ENCODE measurements at regions not wholly inside any gene's neighbourhood (a gene's known extent, or its start where the extent isn't known, plus 50 kb on each side); places are given as distances from the start of the nearest gene placed in this dataset.

- H3K36me3 ChIP-seq, result no peaks in the 10 kb centered on the region
- no peaks in the 10 kb centered on the region for H3K9me3 ChIP-seq
- no peaks in the 10 kb centered on the region for H3K27me3 ChIP-seq (replicated peaks; ENCODE audit: insufficient read depth)
- no peaks in the 10 kb centered on the region for H3K4me1 ChIP-seq (ENCODE audit: control insufficient read depth in 1 of 2, low read depth in 2 of 2)
- H3K4me3 ChIP-seq, result no peak overlapping the region
- TF ChIP-seq CTCF (IDR thresholded peaks at IDR 0.05), result no peak
- no peak for DNase-seq (ENCODE audit: low spot score)
- no peak for ATAC-seq (ENCODE audit: insufficient number of reproducible peaks, low FRiP score, low read depth)
- no peak overlapping the region for H3K27ac ChIP-seq
Observed at GRCh38 chr5:18216016-18216415, 581.8 kb downstream of the TAF11L14 start.

- Histone ChIP-seq H3K27ac (no peak overlapping the region), H3K4me3 (no peak overlapping the region), H3K36me3 (no peaks in the 10 kb centered on the region), H3K27me3 (replicated peaks; ENCODE audit: insufficient read depth) (no peaks in the 10 kb centered on the region), H3K4me1 (ENCODE audit: control insufficient read depth in 1 of 2, low read depth in 2 of 2) (no peaks in the 10 kb centered on the region), H3K9me3 (no peaks in the 10 kb centered on the region)
- no peak for TF ChIP-seq CTCF (IDR thresholded peaks at IDR 0.05)
- no peak for DNase-seq (ENCODE audit: low spot score)
- no peak for ATAC-seq (ENCODE audit: insufficient number of reproducible peaks, low FRiP score, low read depth)
Observed at GRCh38 chr5:18216729-18217128, 582.5 kb downstream of the TAF11L14 start.

GRCh38 chr5:18219241-18219640 is 585.0 kb downstream of the TAF11L14 start:
- Histone ChIP-seq H3K4me3 (no peak overlapping the region), H3K9me3 (no peaks in the 10 kb centered on the region), H3K27me3 (replicated peaks; ENCODE audit: insufficient read depth) (no peaks in the 10 kb centered on the region), H3K4me1 (ENCODE audit: control insufficient read depth in 1 of 2, low read depth in 2 of 2) (no peaks in the 10 kb centered on the region), H3K27ac (no peak overlapping the region), H3K36me3 (no peaks in the 10 kb centered on the region)
- ATAC-seq (ENCODE audit: insufficient number of reproducible peaks, low FRiP score, low read depth), result no peak
- no peak for DNase-seq (ENCODE audit: low spot score)
- TF ChIP-seq CTCF (IDR thresholded peaks at IDR 0.05), result no peak

GRCh38 chr5:18220631-18221030 is 586.4 kb downstream of the TAF11L14 start:
- TF ChIP-seq CTCF (IDR thresholded peaks at IDR 0.05), result no peak
- DNase-seq (ENCODE audit: low spot score) (no peak), ATAC-seq (ENCODE audit: insufficient number of reproducible peaks, low FRiP score, low read depth) (no peak)
- Histone ChIP-seq H3K27ac (no peak overlapping the region), H3K36me3 (no peaks in the 10 kb centered on the region), H3K9me3 (no peaks in the 10 kb centered on the region), H3K4me3 (no peak overlapping the region), H3K4me1 (ENCODE audit: control insufficient read depth in 1 of 2, low read depth in 2 of 2) (no peaks in the 10 kb centered on the region), H3K27me3 (replicated peaks; ENCODE audit: insufficient read depth) (no peaks in the 10 kb centered on the region)

- DNase-seq (ENCODE audit: low spot score) (no peak), ATAC-seq (ENCODE audit: insufficient number of reproducible peaks, low FRiP score, low read depth) (no peak)
- Histone ChIP-seq H3K27me3 (replicated peaks; ENCODE audit: insufficient read depth) (no peaks in the 10 kb centered on the region), H3K4me1 (ENCODE audit: control insufficient read depth in 1 of 2, low read depth in 2 of 2) (no peaks in the 10 kb centered on the region), H3K36me3 (no peaks in the 10 kb centered on the region), H3K9me3 (no peaks in the 10 kb centered on the region), H3K27ac (no peak overlapping the region), H3K4me3 (no peak overlapping the region)
- TF ChIP-seq CTCF (IDR thresholded peaks at IDR 0.05), result no peak
Observed at GRCh38 chr5:18236386-18236785, 602.1 kb downstream of the TAF11L14 start.
